ENCODE measurements at regions not wholly inside any gene's neighbourhood (a gene's known extent, or its start where the extent isn't known, plus 50 kb on each side); places are given as distances from the start of the nearest gene placed in this dataset.
A peak's percentile ranks its signal among the peaks of the same experiment; 100 is the strongest.

GRCh38 chr3:165389064-165389463 is 192.9 kb upstream of the SLITRK3 start:
- ATAC-seq = peak; percentile 67
- H3K27ac ChIP-seq = peak overlapping the region in 1 of 4 donors; percentile 39
- TF ChIP-seq POLR2A (IDR thresholded peaks at IDR 0.05) (no peak), CTCF (IDR thresholded peaks at IDR 0.05) (no peak), EP300 (IDR thresholded peaks at IDR 0.05) (no peak), POLR2AphosphoS5 (IDR thresholded peaks at IDR 0.05) (peak; percentile 64)
- no peaks in the 10 kb centered on the region for H3K36me3 ChIP-seq
- H3K4me3 ChIP-seq = no peak overlapping the region
- H3K9me3 ChIP-seq = peaks cover 0 to 4% (median 0%) of the 10 kb centered on the region in 3 donors
- H3K4me1 ChIP-seq = peaks cover 0 to 15% (median 0%) of the 10 kb centered on the region in 3 donors
- no peaks in the 10 kb centered on the region for H3K27me3 ChIP-seq

GRCh38 chr3:165383381-165383780 is 187.2 kb upstream of the SLITRK3 start:
- no peaks in the 10 kb centered on the region for H3K4me1 ChIP-seq
- H3K9me3 ChIP-seq = peaks cover 0 to 3% (median 0%) of the 10 kb centered on the region in 3 donors
- 71 to 79% methylated on average over 3 of the region's 3 CpGs for WGBS, 2 donors (ENCODE audit: low coverage in 1 of 2)
- H3K4me3 ChIP-seq = no peak overlapping the region
- H3K27ac ChIP-seq = no peak overlapping the region
- H3K36me3 ChIP-seq = no peaks in the 10 kb centered on the region
- TF ChIP-seq EP300 (IDR thresholded peaks at IDR 0.05) = no peak
- no peak for TF ChIP-seq CTCF (IDR thresholded peaks at IDR 0.05)
- no peak for TF ChIP-seq POLR2A (IDR thresholded peaks at IDR 0.05)
- TF ChIP-seq POLR2AphosphoS5 (IDR thresholded peaks at IDR 0.05) = no peak
- H3K27me3 ChIP-seq = no peaks in the 10 kb centered on the region
- no peak for ATAC-seq

GRCh38 chr3:165382672-165383071 is 186.5 kb upstream of the SLITRK3 start:
- no peak for TF ChIP-seq CTCF (IDR thresholded peaks at IDR 0.05)
- no peak overlapping the region for H3K27ac ChIP-seq
- no peak for ATAC-seq
- H3K27me3 ChIP-seq = no peaks in the 10 kb centered on the region
- H3K9me3 ChIP-seq = no peaks in the 10 kb centered on the region
- H3K4me3 ChIP-seq = no peak overlapping the region
- H3K36me3 ChIP-seq = no peaks in the 10 kb centered on the region
- 76 to 88% methylated on average over 2 to 3 of the region's 3 CpGs for WGBS, 2 donors (ENCODE audit: low coverage in 1 of 2)
- H3K4me1 ChIP-seq = no peaks in the 10 kb centered on the region

- H3K27ac ChIP-seq = no peak overlapping the region
- H3K9me3 ChIP-seq = no peaks in the 10 kb centered on the region
- H3K36me3 ChIP-seq = no peaks in the 10 kb centered on the region
- no peak overlapping the region for H3K4me3 ChIP-seq
- no peak for ATAC-seq
- H3K27me3 ChIP-seq = no peaks in the 10 kb centered on the region
- TF ChIP-seq CTCF (IDR thresholded peaks at IDR 0.05) = no peak
- TF ChIP-seq EP300 (IDR thresholded peaks at IDR 0.05) = no peak
- no peak for TF ChIP-seq POLR2AphosphoS5 (IDR thresholded peaks at IDR 0.05)
- no peak for TF ChIP-seq POLR2A (IDR thresholded peaks at IDR 0.05)
- WGBS, 2 donors (ENCODE audit: low coverage in 1 of 2) = 42 to 58% methylated on average over 2 of the region's 2 CpGs
- H3K4me1 ChIP-seq = no peaks in the 10 kb centered on the region
Measured at GRCh38 chr3:165378761-165379160, 182.6 kb upstream of the SLITRK3 start.

- TF ChIP-seq POLR2AphosphoS5 (IDR thresholded peaks at IDR 0.05) (no peak), POLR2A (IDR thresholded peaks at IDR 0.05) (no peak), CTCF (IDR thresholded peaks at IDR 0.05) (no peak), EP300 (IDR thresholded peaks at IDR 0.05) (no peak)
- Histone ChIP-seq H3K9me3 (no peaks in the 10 kb centered on the region), H3K4me3 (no peak overlapping the region), H3K36me3 (no peaks in the 10 kb centered on the region), H3K27ac (no peak overlapping the region), H3K4me1 (no peaks in the 10 kb centered on the region), H3K27me3 (no peaks in the 10 kb centered on the region)
- ATAC-seq = no peak
- 84 to 88% methylated on average over 3 of the region's 3 CpGs for WGBS, 2 donors (ENCODE audit: low coverage in 1 of 2)
Measured at GRCh38 chr3:165359005-165359404, 162.8 kb upstream of the SLITRK3 start.

Measured in gastroesophageal sphincter (tissue), 4 donors.